Mesendoderm (in vitro differentiated cells): ENCODE measurements at regions not wholly inside any gene's neighbourhood (a gene's known extent, or its start where the extent isn't known, plus 50 kb on each side); places are given as distances from the start of the nearest gene placed in this dataset.

ENCODE experiments used
- DNase-seq: peaks from one replicate; pipeline ENCODE4 v3.0.0; 2013
- H2AK5ac ChIP-seq: 2 replicates; pipeline ENCODE4 v1.6.1; 2013; ENCODE audit warnings: low read length, inconsistent platforms
- H2BK120ac ChIP-seq: 2 replicates; pipeline ENCODE4 v1.6.1; 2013; ENCODE audit warnings: low read depth, mild to moderate bottlenecking, low read length, moderate library complexity, mixed read lengths
- H2BK15ac ChIP-seq: replicated peaks from 2 replicates; pipeline ENCODE4 v1.6.1; 2013; ENCODE audit warnings: low read depth, mild to moderate bottlenecking, moderate library complexity
- H2BK5ac ChIP-seq: 2 replicates; pipeline ENCODE4 v1.6.1; 2013; ENCODE audit warnings: low read length, inconsistent platforms
- H3K18ac ChIP-seq: 2 replicates; pipeline ENCODE4 v1.6.1; 2013; ENCODE audit warnings: mild to moderate bottlenecking, low read length, mixed read lengths
- H3K23ac ChIP-seq: one replicate; pipeline ENCODE4 v1.6.1; 2013; ENCODE audit warnings: low read length
- H3K27ac ChIP-seq: 2 replicates; pipeline ENCODE4 v1.5.1; 2013; ENCODE audit warnings: low read depth, mild to moderate bottlenecking, inconsistent platforms, low read length, moderate library complexity
- H3K27me3 ChIP-seq: 2 replicates; pipeline ENCODE4 v1.6.1; 2013; ENCODE audit warnings: low read length, control low read depth, mild to moderate bottlenecking, inconsistent platforms; ENCODE audit not compliant: insufficient read depth, poor library complexity
- H3K36me3 ChIP-seq: 2 replicates; pipeline ENCODE4 v1.6.1; 2013; ENCODE audit warnings: low read length, inconsistent platforms; ENCODE audit not compliant: control insufficient read depth, insufficient read depth
- H3K4ac ChIP-seq: one replicate; pipeline ENCODE4 v1.6.1; 2013; ENCODE audit warnings: low read depth, mild to moderate bottlenecking, low read length, moderate library complexity
- H3K4me1 ChIP-seq: 2 replicates; pipeline ENCODE4 v1.6.1; 2013; ENCODE audit warnings: low read depth, low read length, inconsistent platforms; ENCODE audit not compliant: control insufficient read depth
- H3K4me2 ChIP-seq: 2 replicates; pipeline ENCODE4 v1.6.1; 2013; ENCODE audit warnings: low read length
- H3K4me3 ChIP-seq: 2 replicates; pipeline ENCODE4 v1.5.1; 2013; ENCODE audit warnings: mild to moderate bottlenecking, low read length
- H3K56ac ChIP-seq: one replicate; pipeline ENCODE4 v1.6.1; 2013; ENCODE audit warnings: low read length
- H3K79me1 ChIP-seq: 2 replicates; pipeline ENCODE4 v1.6.1; 2013; ENCODE audit warnings: low read length, inconsistent platforms
- H3K79me2 ChIP-seq: 2 replicates; pipeline ENCODE4 v1.6.1; 2013; ENCODE audit warnings: mild to moderate bottlenecking, low read length; ENCODE audit not compliant: control insufficient read depth, insufficient read depth
- H3K9ac ChIP-seq: 2 replicates; pipeline ENCODE4 v1.6.1; 2013; ENCODE audit warnings: low read length, inconsistent platforms
- H4K5ac ChIP-seq: one replicate; pipeline ENCODE4 v1.6.1; 2013; ENCODE audit warnings: low read length
- H4K8ac ChIP-seq: one replicate; pipeline ENCODE4 v1.6.1; 2013; ENCODE audit warnings: low read depth, mild to moderate bottlenecking, control low read depth, low read length, moderate library complexity
- WGBS: extraction: QIAGEN DNeasy Blood & Tissue Kit; methylation state at CpG from one replicate; pipeline ENCODE4 v1.1.7; 2013; ENCODE audit warnings: low lambda C conversion rate, missing lambda C conversion rate; ENCODE audit not compliant: insufficient coverage; ENCODE audit errors: extremely low coverage; 5-methylcytosine and 5-hydroxymethylcytosine counted together

- Histone ChIP-seq H3K27me3 (no peaks in the 10 kb centered on the region), H3K9ac (no peak overlapping the region), H3K4me1 (no peaks in the 10 kb centered on the region), H3K56ac (no peak overlapping the region), H3K79me1 (no peaks in the 10 kb centered on the region), H3K27ac (no peak overlapping the region), H3K36me3 (no peaks in the 10 kb centered on the region), H3K4me3 (no peak overlapping the region), H3K79me2 (no peaks in the 10 kb centered on the region), H3K23ac (no peak overlapping the region), H2BK15ac (no peak overlapping the region), H3K4ac (no peak overlapping the region), H2AK5ac (no peak overlapping the region), H3K18ac (no peak overlapping the region), H4K8ac (no peak overlapping the region), H2BK5ac (no peak overlapping the region), H3K4me2 (no peak overlapping the region), H2BK120ac (no peak overlapping the region), H4K5ac (no peak overlapping the region)
- no CpG with 5 or more reads among the region's 2 CpGs for WGBS
- DNase-seq = no peak
Observed at GRCh38 chr7:114317450-114318098, 97.0 kb upstream of the FOXP2 start.

GRCh38 chr7:114312649-114313048, 102.0 kb upstream of the FOXP2 start:
- DNase-seq = no peak
- no peak overlapping the region for H3K23ac ChIP-seq
- no peak overlapping the region for H3K27ac ChIP-seq
- no peak overlapping the region for H3K4me2 ChIP-seq
- no peak overlapping the region for H3K9ac ChIP-seq
- no peak overlapping the region for H2BK120ac ChIP-seq
- no peak overlapping the region for H3K18ac ChIP-seq
- no peak overlapping the region for H2BK15ac ChIP-seq
- no peak overlapping the region for H2AK5ac ChIP-seq
- no CpG with 5 or more reads among the region's 1 CpG for WGBS
- no peak overlapping the region for H3K4me3 ChIP-seq
- H2BK5ac ChIP-seq = no peak overlapping the region
- no peak overlapping the region for H3K56ac ChIP-seq
- H3K4me1 ChIP-seq = no peaks in the 10 kb centered on the region
- H3K79me2 ChIP-seq = no peaks in the 10 kb centered on the region
- H4K5ac ChIP-seq = no peak overlapping the region
- H3K27me3 ChIP-seq = no peaks in the 10 kb centered on the region
- H3K4ac ChIP-seq = no peak overlapping the region
- H3K79me1 ChIP-seq = no peaks in the 10 kb centered on the region
- H4K8ac ChIP-seq = no peak overlapping the region
- H3K36me3 ChIP-seq = no peaks in the 10 kb centered on the region

- H4K5ac ChIP-seq = no peak overlapping the region
- H2AK5ac ChIP-seq = no peak overlapping the region
- no peak overlapping the region for H3K9ac ChIP-seq
- H3K27ac ChIP-seq = no peak overlapping the region
- no peak overlapping the region for H4K8ac ChIP-seq
- no peaks in the 10 kb centered on the region for H3K79me1 ChIP-seq
- no peak for DNase-seq
- no peak overlapping the region for H3K23ac ChIP-seq
- H3K36me3 ChIP-seq = no peaks in the 10 kb centered on the region
- no peak overlapping the region for H2BK120ac ChIP-seq
- H3K4ac ChIP-seq = no peak overlapping the region
- H2BK15ac ChIP-seq = no peak overlapping the region
- no peak overlapping the region for H3K4me3 ChIP-seq
- no peak overlapping the region for H3K18ac ChIP-seq
- H3K79me2 ChIP-seq = no peaks in the 10 kb centered on the region
- H3K27me3 ChIP-seq = no peaks in the 10 kb centered on the region
- WGBS = no CpG with 5 or more reads among the region's 6 CpGs
- H3K4me1 ChIP-seq = no peaks in the 10 kb centered on the region
- H3K4me2 ChIP-seq = no peak overlapping the region
- no peak overlapping the region for H2BK5ac ChIP-seq
- no peak overlapping the region for H3K56ac ChIP-seq
Observed at GRCh38 chr7:114310345-114311110, 104.1 kb upstream of the FOXP2 start.

GRCh38 chr7:114309729-114310128, 104.9 kb upstream of the FOXP2 start:
- Histone ChIP-seq H3K79me1 (no peaks in the 10 kb centered on the region), H3K79me2 (no peaks in the 10 kb centered on the region)
- WGBS = no CpG with 5 or more reads among the region's 2 CpGs

GRCh38 chr7:114303301-114303700, 111.3 kb upstream of the FOXP2 start:
- no peak overlapping the region for H3K23ac ChIP-seq
- no peak overlapping the region for H3K4ac ChIP-seq
- no peak overlapping the region for H2AK5ac ChIP-seq
- H3K27me3 ChIP-seq = no peaks in the 10 kb centered on the region
- no peak overlapping the region for H4K8ac ChIP-seq
- H2BK15ac ChIP-seq = no peak overlapping the region
- H3K18ac ChIP-seq = no peak overlapping the region
- H3K9ac ChIP-seq = no peak overlapping the region
- no peak overlapping the region for H3K56ac ChIP-seq
- no peak for DNase-seq
- no peak overlapping the region for H3K4me2 ChIP-seq
- no peak overlapping the region for H3K4me3 ChIP-seq
- H3K79me1 ChIP-seq = no peaks in the 10 kb centered on the region
- no peaks in the 10 kb centered on the region for H3K4me1 ChIP-seq
- no peak overlapping the region for H2BK120ac ChIP-seq
- no peaks in the 10 kb centered on the region for H3K36me3 ChIP-seq
- no peaks in the 10 kb centered on the region for H3K79me2 ChIP-seq
- H3K27ac ChIP-seq = no peak overlapping the region
- no peak overlapping the region for H2BK5ac ChIP-seq
- H4K5ac ChIP-seq = no peak overlapping the region

More at GRCh38 chr7:114309729-114310128, 104.9 kb upstream of the FOXP2 start:
- H4K5ac ChIP-seq = no peak overlapping the region
- no peak overlapping the region for H3K27ac ChIP-seq
- H2AK5ac ChIP-seq = no peak overlapping the region
- no peak overlapping the region for H4K8ac ChIP-seq
- no peaks in the 10 kb centered on the region for H3K27me3 ChIP-seq
- no peak overlapping the region for H2BK15ac ChIP-seq
- H3K4me2 ChIP-seq = no peak overlapping the region
- no peak for DNase-seq
- no peak overlapping the region for H3K56ac ChIP-seq
- no peak overlapping the region for H3K23ac ChIP-seq
- H3K4me1 ChIP-seq = no peaks in the 10 kb centered on the region
- no peak overlapping the region for H2BK5ac ChIP-seq
- no peak overlapping the region for H3K9ac ChIP-seq
- H3K18ac ChIP-seq = no peak overlapping the region
- no peak overlapping the region for H3K4me3 ChIP-seq
- H3K4ac ChIP-seq = no peak overlapping the region
- no peaks in the 10 kb centered on the region for H3K36me3 ChIP-seq
- no peak overlapping the region for H2BK120ac ChIP-seq
